Stimulated activated CD4-positive, alpha-beta T cell treated with anti-CD3 and anti-CD28 coated beads, Interleukin-12 subunit alpha, Interleukin-12 subunit beta, amount 100 ng/mL, for 48 hours (primary cell): ENCODE measurements at regions not wholly inside any gene's neighbourhood (a gene's known extent, or its start where the extent isn't known, plus 50 kb on each side); places are given as distances from the start of the nearest gene placed in this dataset.

ENCODE experiments used
- DNase-seq, 3 donors: peaks; one replicate each; pipeline ENCODE4 v3.0.0-alpha.2; 2020; ENCODE audit warnings: low read depth in 2 of 3, low spot score in 1 of 3

GRCh38 chr16:52896478-52897164, 156.1 kb downstream of the CHD9NB start:
- no peak for DNase-seq

GRCh38 chr16:52874042-52874441, 178.7 kb downstream of the CHD9NB start:
- DNase-seq = no peak

GRCh38 chr16:52872731-52873130, 180.0 kb downstream of the CHD9NB start:
- no peak for DNase-seq

- DNase-seq = no peak
Observed at GRCh38 chr16:52871481-52871880, 181.2 kb downstream of the CHD9NB start.

- no peak for DNase-seq
Observed at GRCh38 chr16:52869243-52869642, 183.5 kb downstream of the CHD9NB start.

GRCh38 chr16:52863000-52863399, 189.7 kb downstream of the CHD9NB start:
- no peak for DNase-seq

GRCh38 chr16:52861614-52862022, 191.1 kb downstream of the CHD9NB start:
- DNase-seq = no peak

- DNase-seq = no peak
Observed at GRCh38 chr16:52855463-52855862, 197.2 kb downstream of the CHD9NB start.

GRCh38 chr16:52852978-52853377, 199.7 kb downstream of the CHD9NB start:
- no peak for DNase-seq

- DNase-seq = no peak
Observed at GRCh38 chr16:52851211-52851740, 201.4 kb downstream of the CHD9NB start.

- no peak for DNase-seq
Observed at GRCh38 chr16:52843381-52843780, 209.3 kb downstream of the CHD9NB start.

- no peak for DNase-seq
Observed at GRCh38 chr16:52837251-52837650, 215.4 kb downstream of the CHD9NB start.

- DNase-seq = no peak
Observed at GRCh38 chr16:52834736-52835465, 217.8 kb downstream of the CHD9NB start.

- no peak for DNase-seq
Observed at GRCh38 chr16:52832771-52833170, 219.9 kb downstream of the CHD9NB start.

GRCh38 chr16:52827456-52827855, 225.2 kb downstream of the CHD9NB start:
- no peak for DNase-seq

GRCh38 chr16:52825892-52826291, 226.8 kb downstream of the CHD9NB start:
- DNase-seq = no peak

GRCh38 chr16:52819808-52820207, 232.9 kb downstream of the CHD9NB start:
- DNase-seq = no peak

GRCh38 chr16:52819405-52819804, 233.3 kb downstream of the CHD9NB start:
- DNase-seq = no peak

- no peak for DNase-seq
Observed at GRCh38 chr16:52817696-52818095, 235.0 kb downstream of the CHD9NB start.

GRCh38 chr16:52816993-52817392, 235.7 kb downstream of the CHD9NB start:
- no peak for DNase-seq

GRCh38 chr16:52812678-52813556, 239.8 kb downstream of the CHD9NB start:
- no peak for DNase-seq
